IPS DF 6.9 (cell line): ENCODE measurements at regions not wholly inside any gene's neighbourhood (a gene's known extent, or its start where the extent isn't known, plus 50 kb on each side); places are given as distances from the start of the nearest gene placed in this dataset.

Experiments
- DNase-seq: peaks from one replicate; pipeline ENCODE4 v3.0.0-alpha.2; 2013; ENCODE audit warnings: low read depth, low spot score
- H3K27ac ChIP-seq: one replicate; pipeline ENCODE4 v1.5.1; 2013; ENCODE audit warnings: low read length, control low read depth
- H3K27me3 ChIP-seq: 2 replicates; pipeline ENCODE4 v1.6.1; 2013; ENCODE audit warnings: mild to moderate bottlenecking, low read length; ENCODE audit not compliant: control insufficient read depth, insufficient read depth
- H3K36me3 ChIP-seq: 2 replicates; pipeline ENCODE4 v1.6.1; 2013; ENCODE audit warnings: low read length; ENCODE audit not compliant: control insufficient read depth, insufficient read depth
- H3K4me1 ChIP-seq: 2 replicates; pipeline ENCODE4 v1.6.1; 2013; ENCODE audit warnings: low read length; ENCODE audit not compliant: control insufficient read depth, insufficient read depth
- H3K4me3 ChIP-seq: 2 replicates; pipeline ENCODE4 v1.5.1; 2013; ENCODE audit warnings: mild to moderate bottlenecking, low read length
- H3K9me3 ChIP-seq: 2 replicates; pipeline ENCODE4 v1.6.1; 2013; ENCODE audit warnings: low read length, inconsistent platforms; ENCODE audit not compliant: control insufficient read depth, insufficient read depth
- WGBS: extraction: QIAGEN DNeasy Blood & Tissue Kit; methylation state at CpG from one replicate; pipeline ENCODE4 v1.1.7; 2013; ENCODE audit warnings: mixed read lengths, missing lambda C conversion rate; ENCODE audit not compliant: insufficient read length, insufficient coverage; 5-methylcytosine and 5-hydroxymethylcytosine counted together

DNA sequence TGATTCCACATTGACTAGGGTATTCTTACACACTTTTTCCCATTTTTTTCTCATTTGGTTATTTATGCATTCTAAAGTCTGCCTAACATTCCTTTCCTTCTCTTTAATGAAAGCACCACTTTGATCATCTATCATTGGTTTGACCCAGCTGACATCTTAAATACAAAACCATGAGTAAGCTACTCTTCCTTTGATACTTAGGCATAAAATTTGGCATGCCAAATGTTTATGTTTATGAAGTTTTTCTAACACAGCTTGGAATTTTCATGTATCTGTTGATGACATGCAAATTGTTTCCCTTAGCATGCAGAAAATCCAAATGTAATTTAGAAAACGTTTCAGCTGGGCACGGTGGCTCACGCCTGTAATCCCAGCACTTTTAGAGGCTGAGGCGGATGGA lies 534.9 kb downstream of the QKI start:
- no peak overlapping the region for H3K27ac ChIP-seq
- no peaks in the 10 kb centered on the region for H3K9me3 ChIP-seq
- peaks cover 6% of the 10 kb centered on the region; the same call in 1 of the 2 replicates for H3K4me1 ChIP-seq
- no peak overlapping the region for H3K4me3 ChIP-seq
- no peaks in the 10 kb centered on the region for H3K36me3 ChIP-seq
- WGBS: no CpG with 5 or more reads among the region's 4 CpGs
- no peaks in the 10 kb centered on the region for H3K27me3 ChIP-seq
- no peak for DNase-seq

DNA sequence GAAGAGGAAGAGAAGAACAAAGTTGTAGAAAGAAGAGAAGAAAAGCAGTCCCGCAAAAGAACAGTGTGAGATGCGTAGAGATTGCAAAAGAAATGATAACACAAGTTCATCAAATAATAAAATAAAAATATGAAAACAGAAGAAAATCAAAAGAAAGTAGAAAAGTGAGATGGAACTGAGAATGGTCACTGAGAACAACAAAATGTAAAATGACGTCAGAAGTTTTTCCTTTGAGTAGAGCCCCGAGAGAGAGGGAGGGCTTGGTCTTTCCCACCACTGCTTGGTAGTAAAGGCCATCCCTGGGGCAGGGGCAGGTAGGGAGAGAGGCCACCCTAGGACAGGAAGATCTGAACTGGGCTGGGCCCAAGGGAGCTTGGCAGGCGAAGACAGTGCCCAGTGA lies 533.7 kb downstream of the QKI start:
- H3K27ac ChIP-seq: no peak overlapping the region
- no peaks in the 10 kb centered on the region for H3K9me3 ChIP-seq
- no peaks in the 10 kb centered on the region for H3K36me3 ChIP-seq
- peaks cover 6% of the 10 kb centered on the region; the same call in 1 of the 2 replicates for H3K4me1 ChIP-seq
- WGBS: no CpG with 5 or more reads among the region's 5 CpGs
- no peaks in the 10 kb centered on the region for H3K27me3 ChIP-seq
- DNase-seq: no peak
- no peak overlapping the region for H3K4me3 ChIP-seq

DNA sequence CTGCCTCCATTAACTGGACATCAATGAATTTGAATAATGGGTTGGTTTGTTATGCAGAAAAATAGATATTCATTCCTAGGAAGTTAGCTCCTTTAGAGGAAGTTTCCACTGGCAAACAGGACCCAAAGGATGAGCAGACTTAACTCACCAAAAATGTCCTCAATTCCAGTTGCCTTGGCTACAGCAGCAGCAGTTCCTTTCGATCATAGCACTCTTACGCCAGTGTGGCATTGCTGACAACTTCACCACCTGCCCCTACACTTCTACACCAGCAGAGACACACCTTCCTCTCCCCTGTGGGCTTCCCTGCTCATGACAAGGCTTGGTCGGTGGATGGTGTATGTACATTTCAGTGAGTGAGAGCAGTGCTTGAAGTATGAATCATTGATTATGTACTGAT lies 532.8 kb downstream of the QKI start:
- Histone ChIP-seq H3K27me3 (no peaks in the 10 kb centered on the region), H3K27ac (no peak overlapping the region), H3K4me1 (peaks cover 6% of the 10 kb centered on the region; the same call in 1 of the 2 replicates), H3K36me3 (no peaks in the 10 kb centered on the region), H3K9me3 (no peaks in the 10 kb centered on the region), H3K4me3 (no peak overlapping the region)
- no peak for DNase-seq
- no CpG with 5 or more reads among the region's 3 CpGs for WGBS

DNA sequence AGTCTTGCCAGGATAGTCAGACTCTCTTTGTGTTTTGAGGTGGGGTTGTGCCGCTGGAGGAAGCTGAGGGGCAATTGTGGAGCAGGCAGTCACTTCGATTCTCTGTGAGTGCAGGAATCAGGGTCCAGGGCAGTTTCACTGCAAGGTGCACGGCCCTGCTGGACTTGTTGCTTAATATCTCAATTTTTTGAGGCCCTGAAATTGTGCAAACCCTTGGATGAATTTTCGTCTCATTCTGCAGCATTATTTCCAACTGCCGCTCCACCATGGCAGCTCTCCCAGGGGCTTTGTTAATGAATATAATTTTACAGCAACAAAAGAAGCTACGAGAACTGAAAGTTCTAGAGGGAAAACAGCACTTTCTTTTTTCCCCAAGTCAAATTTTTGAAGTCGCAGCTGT lies 531.9 kb downstream of the QKI start:
- DNase-seq: no peak
- Histone ChIP-seq H3K27ac (no peak overlapping the region), H3K4me3 (no peak overlapping the region), H3K9me3 (no peaks in the 10 kb centered on the region), H3K4me1 (peaks cover 9% of the 10 kb centered on the region; the same call in 1 of the 2 replicates), H3K27me3 (no peaks in the 10 kb centered on the region), H3K36me3 (no peaks in the 10 kb centered on the region)
- WGBS: no CpG with 5 or more reads among the region's 7 CpGs

DNA sequence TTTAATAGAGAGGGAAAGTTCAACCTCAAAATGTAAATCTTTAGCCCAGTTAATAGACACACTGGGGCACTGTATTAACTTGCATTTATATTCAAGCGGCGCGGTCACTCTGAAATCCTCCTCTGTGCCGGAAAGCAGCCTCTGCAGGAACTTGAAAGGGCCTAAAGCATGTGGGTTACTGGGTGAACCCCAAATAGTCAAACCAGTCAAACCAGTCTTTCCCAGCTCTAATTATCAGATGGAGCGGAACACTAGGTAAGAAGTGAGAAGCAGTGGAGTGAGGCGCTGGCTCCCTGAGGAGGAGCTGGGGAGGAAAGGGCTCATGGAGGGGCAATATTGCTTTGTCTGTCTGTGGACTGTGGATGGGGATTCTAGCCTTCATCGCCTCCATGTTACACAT lies 531.3 kb downstream of the QKI start:
- no peak for DNase-seq
- Histone ChIP-seq H3K9me3 (no peaks in the 10 kb centered on the region), H3K27ac (no peak overlapping the region), H3K36me3 (no peaks in the 10 kb centered on the region), H3K4me1 (peaks cover 9% of the 10 kb centered on the region; the same call in 1 of the 2 replicates), H3K4me3 (no peak overlapping the region), H3K27me3 (no peaks in the 10 kb centered on the region)
- no CpG with 5 or more reads among the region's 7 CpGs for WGBS

DNA sequence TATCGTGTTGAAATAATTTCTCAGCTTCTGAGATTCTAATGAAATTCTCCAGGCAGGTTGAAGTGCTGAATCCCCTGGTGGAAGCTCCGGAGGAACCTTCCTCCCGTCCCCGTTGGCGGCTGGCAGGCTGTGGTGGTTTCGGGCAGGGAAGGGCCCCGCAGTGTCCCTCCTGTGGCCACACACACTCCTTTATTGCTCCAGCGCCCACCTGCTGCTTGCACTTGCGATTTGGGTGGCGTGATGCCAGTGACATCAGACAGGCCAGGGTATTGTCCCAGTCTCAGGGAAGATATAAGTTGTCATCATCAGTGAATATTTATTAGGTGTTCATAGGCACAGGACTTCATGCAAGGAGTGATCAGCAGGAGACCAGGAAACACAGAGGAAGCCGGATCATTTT lies 530.4 kb downstream of the QKI start:
- WGBS: no CpG with 5 or more reads among the region's 11 CpGs
- no peak for DNase-seq
- Histone ChIP-seq H3K36me3 (no peaks in the 10 kb centered on the region), H3K9me3 (no peaks in the 10 kb centered on the region), H3K4me1 (peaks cover 11% of the 10 kb centered on the region; the same call in 1 of the 2 replicates), H3K27ac (no peak overlapping the region), H3K4me3 (no peak overlapping the region), H3K27me3 (no peaks in the 10 kb centered on the region)

DNA sequence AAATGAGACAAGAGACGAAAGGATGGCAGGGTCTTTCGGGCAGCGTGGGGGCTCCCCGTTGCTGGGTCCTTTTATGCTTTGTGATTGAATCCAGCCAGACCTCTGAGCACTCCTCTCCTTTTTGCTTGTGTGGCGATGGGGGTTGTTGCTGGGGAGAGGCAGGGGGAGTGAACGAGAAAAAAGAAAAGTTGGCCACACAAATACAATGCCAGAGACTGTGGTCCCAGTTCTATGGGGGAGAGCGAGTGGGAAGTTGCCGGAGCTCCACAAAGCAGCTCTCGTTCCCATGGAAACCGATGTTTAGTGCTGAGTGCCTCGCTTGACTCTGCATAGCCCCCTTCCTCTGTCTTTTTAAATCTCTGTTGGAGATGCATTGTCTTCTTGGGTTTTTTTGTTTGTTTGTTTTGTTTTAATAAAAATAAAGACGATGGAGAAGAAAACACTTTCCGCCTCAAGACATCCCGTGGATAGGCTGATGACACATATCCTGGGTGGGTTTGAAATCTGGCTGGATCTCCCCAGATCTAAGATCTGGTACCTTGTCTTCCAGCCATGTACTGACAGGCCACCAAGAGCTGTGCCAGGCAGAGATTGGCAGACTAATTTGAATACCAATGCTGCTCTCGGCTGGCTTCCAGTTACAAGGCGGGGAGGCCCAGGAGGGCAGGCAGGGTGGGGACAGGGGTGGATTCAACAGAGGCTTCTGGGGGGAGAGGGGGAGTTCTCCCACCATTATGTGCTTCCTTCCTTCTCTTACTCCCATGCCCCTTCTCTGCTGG lies 529.3 kb downstream of the QKI start:
- no peaks in the 10 kb centered on the region for H3K9me3 ChIP-seq
- no CpG with 5 or more reads among the region's 16 CpGs for WGBS
- H3K36me3 ChIP-seq: no peaks in the 10 kb centered on the region
- no peak overlapping the region for H3K27ac ChIP-seq
- peak; percentile 70 for DNase-seq
- H3K4me3 ChIP-seq: no peak overlapping the region
- no peaks in the 10 kb centered on the region for H3K27me3 ChIP-seq
- peaks cover 11% of the 10 kb centered on the region; the same call in 1 of the 2 replicates for H3K4me1 ChIP-seq

DNA sequence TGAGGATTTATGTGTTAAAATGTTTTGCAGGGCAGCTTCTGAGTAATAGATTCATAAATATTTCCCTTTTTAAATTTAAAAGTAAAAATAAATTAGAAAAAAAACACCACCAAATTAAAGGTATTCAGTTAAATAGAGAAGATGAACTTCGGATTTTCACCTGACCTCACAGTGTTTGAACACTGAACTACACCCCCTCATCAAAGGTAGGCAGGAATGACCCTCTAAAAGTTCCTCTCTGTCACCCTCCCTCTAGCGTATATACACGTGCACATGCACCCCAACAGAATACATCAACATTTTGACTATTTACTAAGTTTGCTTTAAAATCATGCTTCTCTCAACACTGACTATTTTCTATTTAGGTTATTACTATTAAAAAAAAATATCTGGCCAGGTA lies 528.3 kb downstream of the QKI start:
- H3K4me1 ChIP-seq: peaks cover 11% of the 10 kb centered on the region; the same call in 1 of the 2 replicates
- H3K27ac ChIP-seq: no peak overlapping the region
- DNase-seq: no peak
- no peaks in the 10 kb centered on the region for H3K9me3 ChIP-seq
- no peaks in the 10 kb centered on the region for H3K27me3 ChIP-seq
- WGBS: no CpG with 5 or more reads among the region's 3 CpGs
- H3K4me3 ChIP-seq: no peak overlapping the region
- H3K36me3 ChIP-seq: no peaks in the 10 kb centered on the region

DNA sequence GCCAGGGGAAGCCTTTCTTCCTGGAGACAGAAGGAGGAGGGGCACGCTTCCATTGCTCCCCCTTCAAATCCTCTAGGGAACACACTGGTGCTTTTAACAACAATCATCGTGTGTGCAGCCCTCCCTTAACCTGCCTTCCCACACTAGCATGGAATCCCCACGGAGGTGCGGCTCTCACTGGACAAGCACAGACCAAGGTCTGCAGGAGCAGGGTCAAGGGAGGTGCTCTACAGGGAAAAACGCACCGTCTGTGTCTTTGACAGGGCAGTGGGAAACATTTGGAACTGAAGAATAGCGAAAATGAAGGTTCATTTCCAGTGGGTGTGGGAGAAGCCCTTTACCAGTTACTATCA lies 527.1 kb downstream of the QKI start:
- Histone ChIP-seq H3K4me1 (peaks cover 11% of the 10 kb centered on the region; the same call in 1 of the 2 replicates), H3K4me3 (no peak overlapping the region), H3K27me3 (no peaks in the 10 kb centered on the region), H3K36me3 (no peaks in the 10 kb centered on the region), H3K9me3 (no peaks in the 10 kb centered on the region), H3K27ac (no peak overlapping the region)
- WGBS: no CpG with 5 or more reads among the region's 7 CpGs
- no peak for DNase-seq

DNA sequence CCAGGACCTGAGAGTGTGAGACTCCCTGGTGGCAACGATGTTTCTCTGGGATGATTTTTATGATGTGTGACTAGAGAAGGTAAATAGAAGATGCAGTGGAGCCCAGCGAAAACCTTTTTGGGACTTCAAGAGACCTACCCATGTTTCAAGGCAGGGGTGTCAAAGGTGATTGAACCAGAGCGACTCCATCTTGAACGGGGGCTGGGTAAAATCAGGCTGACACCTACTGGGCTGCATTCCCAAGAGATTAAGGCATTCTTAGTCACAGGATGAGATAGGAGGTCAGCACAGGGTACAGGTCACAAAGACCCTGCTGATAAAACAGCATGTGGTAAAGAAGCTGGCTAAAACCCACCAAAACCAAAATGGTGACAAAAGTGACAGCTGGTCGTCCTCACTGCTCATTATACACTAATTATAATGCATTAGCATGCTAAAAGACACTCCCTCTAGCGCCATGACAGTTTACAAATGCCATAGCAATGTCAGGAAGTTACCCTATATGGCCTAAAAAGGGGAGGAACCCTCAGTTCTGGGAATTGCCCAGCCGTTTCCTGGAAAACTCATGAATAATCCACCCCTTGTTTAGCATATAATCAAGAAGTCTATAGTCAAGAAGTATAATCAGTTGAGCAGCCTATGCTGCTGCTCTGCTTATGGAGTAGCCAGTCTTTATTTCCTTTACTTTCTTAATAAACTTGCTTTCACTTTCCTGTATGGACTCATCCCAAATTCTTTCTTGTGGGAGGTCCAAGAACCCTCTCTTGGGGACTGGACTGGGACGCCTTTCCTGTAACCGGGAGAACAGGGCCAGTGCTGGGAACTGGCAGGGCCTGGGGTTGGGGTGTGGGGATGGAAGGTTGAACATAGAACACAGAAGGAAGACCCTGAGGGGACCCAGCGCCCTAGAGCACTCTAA lies 526.4 kb downstream of the QKI start:
- WGBS: no CpG with 5 or more reads among the region's 10 CpGs
- no peak for DNase-seq
- Histone ChIP-seq H3K9me3 (no peaks in the 10 kb centered on the region), H3K27ac (no peak overlapping the region), H3K4me1 (peaks cover 10% of the 10 kb centered on the region; the same call in 1 of the 2 replicates), H3K4me3 (no peak overlapping the region), H3K36me3 (no peaks in the 10 kb centered on the region), H3K27me3 (no peaks in the 10 kb centered on the region)
